ENCODE measurements at regions not wholly inside any gene's neighbourhood (a gene's known extent, or its start where the extent isn't known, plus 50 kb on each side); places are given as distances from the start of the nearest gene placed in this dataset.

- no peak overlapping the region for H3K4me3 ChIP-seq (ENCODE audit: low read depth, low read length)
- TF ChIP-seq CTCF (IDR thresholded peaks at IDR 0.05; ENCODE audit: borderline replicate concordance, insufficient read depth, low read depth, low read length): no peak
Measured at GRCh38 chr2:220275454-220275853, 648.0 kb downstream of the SLC4A3 start.

- no peak overlapping the region for H3K4me3 ChIP-seq (ENCODE audit: low read depth, low read length)
- TF ChIP-seq CTCF (IDR thresholded peaks at IDR 0.05; ENCODE audit: borderline replicate concordance, insufficient read depth, low read depth, low read length): no peak
Measured at GRCh38 chr2:220276741-220277444, 649.5 kb downstream of the SLC4A3 start.

- no peak for TF ChIP-seq CTCF (IDR thresholded peaks at IDR 0.05; ENCODE audit: borderline replicate concordance, insufficient read depth, low read depth, low read length)
- H3K4me3 ChIP-seq (ENCODE audit: low read depth, low read length): no peak overlapping the region
Measured at GRCh38 chr2:220277445-220277975, 650.1 kb downstream of the SLC4A3 start.

- no peak for TF ChIP-seq CTCF (IDR thresholded peaks at IDR 0.05; ENCODE audit: borderline replicate concordance, insufficient read depth, low read depth, low read length)
- no peak overlapping the region for H3K4me3 ChIP-seq (ENCODE audit: low read depth, low read length)
Measured at GRCh38 chr2:220278022-220278421, 650.6 kb downstream of the SLC4A3 start.

- no peak for TF ChIP-seq CTCF (IDR thresholded peaks at IDR 0.05; ENCODE audit: borderline replicate concordance, insufficient read depth, low read depth, low read length)
- H3K4me3 ChIP-seq (ENCODE audit: low read depth, low read length): no peak overlapping the region
Measured at GRCh38 chr2:220279372-220279771, 651.9 kb downstream of the SLC4A3 start.

- H3K4me3 ChIP-seq (ENCODE audit: low read depth, low read length): no peak overlapping the region
- no peak for TF ChIP-seq CTCF (IDR thresholded peaks at IDR 0.05; ENCODE audit: borderline replicate concordance, insufficient read depth, low read depth, low read length)
Measured at GRCh38 chr2:220279840-220280239, 652.4 kb downstream of the SLC4A3 start.

GRCh38 chr2:220280736-220281135, 653.3 kb downstream of the SLC4A3 start:
- H3K4me3 ChIP-seq (ENCODE audit: low read depth, low read length): no peak overlapping the region
- TF ChIP-seq CTCF (IDR thresholded peaks at IDR 0.05; ENCODE audit: borderline replicate concordance, insufficient read depth, low read depth, low read length): no peak

All from GM12875 (cell line).